CD4-positive, alpha-beta T cell (primary cell): ENCODE measurements at regions not wholly inside any gene's neighbourhood (a gene's known extent, or its start where the extent isn't known, plus 50 kb on each side); places are given as distances from the start of the nearest gene placed in this dataset.

ENCODE experiments used
- ATAC-seq: fragments of 200-7000 bp; cut with Tn5 transposase; one replicate; pipeline ENCODE4 v1.10.0; 2022; ENCODE audit warnings: mild to moderate bottlenecking; ENCODE audit not compliant: poor library complexity
- CTCF ChIA-PET: fragments of 350-600 bp; sonication (Branson Sonifier 250); formaldehyde crosslinking; loops from one replicate; lab custom pipeline; 2021; ENCODE audit warnings: antibody characterized with exemption, inconsistent platforms; lab: Charles Lee
- POLR2A ChIA-PET: fragments of 350-600 bp; sonication (Branson Sonifier 250); formaldehyde crosslinking; loops from one replicate; lab custom pipeline; 2021; ENCODE audit warnings: antibody characterized with exemption, inconsistent platforms; lab: Charles Lee
- DNase-seq, 14 experiments: peaks; one replicate each; pipeline ENCODE4 v3.0.0-alpha.2; 2013 to 2020; ENCODE audit warnings: mixed read lengths in 2 of 14
- H3K27ac ChIP-seq, 2 donors: one replicate each; pipeline versions ENCODE4 v1.5.1 to v1.7.0; 2013; ENCODE audit warnings: low read length in 2 of 2, low read depth in 1 of 2, mild to moderate bottlenecking in 1 of 2
- H3K27me3 ChIP-seq, 2 experiments: 1 replicate in 1 of 2; 2 replicates in 1 of 2; pipeline versions ENCODE4 v1.6.1 to v1.7.0; 2013; ENCODE audit warnings: low read length in 2 of 2, control low read depth in 1 of 2, mild to moderate bottlenecking in 1 of 2, moderate library complexity in 1 of 2; ENCODE audit not compliant: insufficient read depth in 2 of 2, control insufficient read depth in 1 of 2
- H3K36me3 ChIP-seq: one replicate; pipeline ENCODE4 v1.6.1; 2013; ENCODE audit warnings: low read length, control low read depth; ENCODE audit not compliant: insufficient read depth
- H3K4me1 ChIP-seq: one replicate; pipeline ENCODE4 v1.6.1; 2013; ENCODE audit warnings: low read length, control low read depth; ENCODE audit not compliant: insufficient read depth
- H3K4me3 ChIP-seq: one replicate; pipeline ENCODE4 v1.5.1; 2013; ENCODE audit warnings: mild to moderate bottlenecking, low read length, moderate library complexity
- H3K9me3 ChIP-seq, 2 experiments: 1 replicate in 1 of 2; 2 replicates in 1 of 2; pipeline versions ENCODE4 v1.6.1 to v1.7.0; 2013; ENCODE audit warnings: low read length in 2 of 2, mild to moderate bottlenecking in 2 of 2, control low read depth in 1 of 2, moderate library complexity in 1 of 2; ENCODE audit not compliant: control insufficient read depth in 1 of 2, insufficient read depth in 1 of 2
- H3K27ac Mint-ChIP-seq: one replicate; pipeline ENCODE4 v1.8.0; 2020; ENCODE audit warnings: mixed read lengths
- H3K27me3 Mint-ChIP-seq: one replicate; pipeline ENCODE4 v1.8.0; 2021; ENCODE audit warnings: mixed read lengths
- H3K36me3 Mint-ChIP-seq: one replicate; pipeline ENCODE4 v1.8.0; 2021; ENCODE audit warnings: low read depth, mixed read lengths
- H3K4me1 Mint-ChIP-seq: one replicate; pipeline ENCODE4 v1.8.0; 2021; ENCODE audit warnings: low read depth, mixed read lengths
- H3K4me3 Mint-ChIP-seq: one replicate; pipeline ENCODE4 v1.8.0; 2020; ENCODE audit warnings: mild to moderate bottlenecking, mixed read lengths
- H3K9me3 Mint-ChIP-seq: one replicate; pipeline ENCODE4 v1.8.0; 2020; ENCODE audit warnings: mixed read lengths
- intact Hi-C, 2 experiments: fragments of 100-400 bp; cut with DNase I in 1 of 2; cut with micrococcal nuclease in 1 of 2; formaldehyde crosslinking; loops; one replicate each; pipeline versions ENCODE4 v1.15.1 to v1.9.0; 2023 to 2025; cut with DNase I, micrococcal nuclease
- TF ChIP-seq, protein P1 (sequence below): fragments of 200-600 bp; IDR thresholded peaks from one replicate; pipeline ENCODE4 v1.8.0; 2022; ENCODE audit warnings: antibody characterized with exemption, mild to moderate bottlenecking

DNA sequence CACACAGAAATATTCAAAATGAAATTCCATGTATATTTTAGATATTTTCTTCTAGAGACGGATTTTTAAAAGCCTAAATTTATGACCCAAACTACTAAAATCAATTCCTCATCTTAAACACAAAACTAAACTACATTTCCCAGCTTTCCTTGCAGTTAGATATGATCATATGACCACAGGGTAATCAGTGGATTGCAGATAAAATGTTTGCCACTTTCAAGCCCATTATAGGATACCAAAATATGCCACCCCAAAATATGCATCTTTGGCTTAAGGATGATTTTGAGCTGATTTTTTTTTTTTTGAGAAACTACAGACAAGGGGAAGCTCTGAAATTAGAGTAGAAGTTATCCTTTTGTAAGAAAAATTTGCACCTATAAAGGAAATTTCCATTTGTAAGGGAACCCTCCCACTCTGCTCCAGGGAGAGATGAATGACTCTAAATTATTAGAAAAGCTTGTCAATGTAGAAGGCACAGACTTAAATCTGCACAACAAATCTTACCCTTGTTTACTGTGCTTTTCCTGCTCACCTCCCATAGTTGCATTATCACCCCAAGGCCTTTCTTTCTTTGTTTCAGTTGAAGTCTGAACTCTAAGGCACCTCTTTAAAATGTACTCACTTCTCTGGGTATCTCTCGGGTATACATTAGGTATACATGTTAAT, 503.0 kb downstream of the PDHA2 start:
- Mint-ChIP-seq H3K4me1 (no peaks in the 10 kb centered on the region), H3K9me3 (peaks cover 2% of the 10 kb centered on the region), H3K4me3 (no peak overlapping the region), H3K27me3 (no peaks in the 10 kb centered on the region), H3K36me3 (no peaks in the 10 kb centered on the region), H3K27ac (no peak overlapping the region)
- no peaks in the 10 kb centered on the region for H3K36me3 ChIP-seq
- intact Hi-C loops, result no loop called here
- no peak overlapping the region for H3K27ac ChIP-seq
- DNase-seq (no peak), ATAC-seq (no peak)
- CTCF ChIA-PET, result no interaction called here
- POLR2A ChIA-PET, result no interaction called here
- H3K4me3 ChIP-seq, result no peak overlapping the region
- H3K9me3 ChIP-seq, result no peaks in the 10 kb centered on the region
- no peaks in the 10 kb centered on the region for H3K27me3 ChIP-seq
- TF ChIP-seq, protein P1, sequence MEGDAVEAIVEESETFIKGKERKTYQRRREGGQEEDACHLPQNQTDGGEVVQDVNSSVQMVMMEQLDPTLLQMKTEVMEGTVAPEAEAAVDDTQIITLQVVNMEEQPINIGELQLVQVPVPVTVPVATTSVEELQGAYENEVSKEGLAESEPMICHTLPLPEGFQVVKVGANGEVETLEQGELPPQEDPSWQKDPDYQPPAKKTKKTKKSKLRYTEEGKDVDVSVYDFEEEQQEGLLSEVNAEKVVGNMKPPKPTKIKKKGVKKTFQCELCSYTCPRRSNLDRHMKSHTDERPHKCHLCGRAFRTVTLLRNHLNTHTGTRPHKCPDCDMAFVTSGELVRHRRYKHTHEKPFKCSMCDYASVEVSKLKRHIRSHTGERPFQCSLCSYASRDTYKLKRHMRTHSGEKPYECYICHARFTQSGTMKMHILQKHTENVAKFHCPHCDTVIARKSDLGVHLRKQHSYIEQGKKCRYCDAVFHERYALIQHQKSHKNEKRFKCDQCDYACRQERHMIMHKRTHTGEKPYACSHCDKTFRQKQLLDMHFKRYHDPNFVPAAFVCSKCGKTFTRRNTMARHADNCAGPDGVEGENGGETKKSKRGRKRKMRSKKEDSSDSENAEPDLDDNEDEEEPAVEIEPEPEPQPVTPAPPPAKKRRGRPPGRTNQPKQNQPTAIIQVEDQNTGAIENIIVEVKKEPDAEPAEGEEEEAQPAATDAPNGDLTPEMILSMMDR, result no peak
- no peaks in the 10 kb centered on the region for H3K4me1 ChIP-seq

DNA sequence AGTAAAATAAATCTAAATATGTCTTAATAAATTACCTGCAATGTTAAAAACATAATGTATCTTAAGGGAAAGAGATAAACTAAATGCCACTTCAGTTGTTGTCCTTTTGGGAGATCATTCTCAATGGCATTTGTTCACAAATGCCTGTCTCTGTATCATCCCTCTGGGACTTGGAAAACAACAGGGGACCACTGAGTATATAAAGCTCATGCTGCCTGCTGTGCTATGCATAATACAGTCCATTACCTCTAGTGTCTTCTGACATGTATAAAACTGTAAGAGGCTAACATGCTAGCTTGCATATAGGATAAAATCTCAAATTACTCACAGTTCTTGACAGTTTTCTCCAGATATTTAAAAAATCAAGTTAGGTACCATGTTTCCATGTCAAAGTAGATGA, 503.9 kb downstream of the PDHA2 start:
- TF ChIP-seq, protein P1, result no peak
- ATAC-seq, result no peak

DNA sequence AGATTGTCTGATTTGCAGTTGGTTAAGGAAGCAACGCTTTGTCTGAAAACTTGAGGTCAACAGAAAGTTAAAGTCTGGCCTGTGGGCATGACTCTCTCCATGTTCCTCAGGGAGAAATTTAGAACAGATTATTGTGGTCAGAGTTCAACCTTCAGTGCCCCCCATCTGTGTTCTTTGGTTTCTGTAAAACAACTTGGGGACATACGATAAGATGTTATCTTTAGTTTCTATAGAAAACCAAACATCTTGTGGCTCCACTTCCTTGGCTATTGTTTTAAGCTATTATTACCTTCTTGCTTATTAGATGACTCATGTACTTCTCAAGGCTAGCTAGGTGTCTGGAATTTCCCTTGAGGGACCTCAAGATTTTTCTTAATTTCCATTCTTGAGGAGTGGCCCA, 507.7 kb downstream of the PDHA2 start:
- intact Hi-C loops, result no loop called here
- H3K4me1 Mint-ChIP-seq, result no peaks in the 10 kb centered on the region

More for the DNA sequence above, 503.9 kb downstream of the PDHA2 start:
- no peaks in the 10 kb centered on the region for H3K9me3 ChIP-seq
- no peaks in the 10 kb centered on the region for H3K36me3 ChIP-seq
- H3K27me3 ChIP-seq, result no peaks in the 10 kb centered on the region
- Mint-ChIP-seq H3K36me3 (no peaks in the 10 kb centered on the region), H3K4me3 (no peak overlapping the region), H3K9me3 (peaks cover 2% of the 10 kb centered on the region), H3K4me1 (no peaks in the 10 kb centered on the region), H3K27ac (no peak overlapping the region), H3K27me3 (no peaks in the 10 kb centered on the region)
- CTCF ChIA-PET, result no interaction called here
- POLR2A ChIA-PET, result no interaction called here
- no peak for DNase-seq
- no peak overlapping the region for H3K27ac ChIP-seq
- intact Hi-C loops, result no loop called here
- H3K4me3 ChIP-seq, result no peak overlapping the region
- H3K4me1 ChIP-seq, result no peaks in the 10 kb centered on the region

More for the DNA sequence above, 507.7 kb downstream of the PDHA2 start:
- Mint-ChIP-seq H3K9me3 (no peaks in the 10 kb centered on the region), H3K27ac (no peak overlapping the region), H3K36me3 (no peaks in the 10 kb centered on the region), H3K27me3 (no peaks in the 10 kb centered on the region), H3K4me3 (no peak overlapping the region)
- POLR2A ChIA-PET, result no interaction called here
- H3K27ac ChIP-seq, result no peak overlapping the region
- no peak overlapping the region for H3K4me3 ChIP-seq
- no peaks in the 10 kb centered on the region for H3K4me1 ChIP-seq
- H3K27me3 ChIP-seq, result no peaks in the 10 kb centered on the region
- CTCF ChIA-PET, result no interaction called here
- no peak for ATAC-seq
- H3K9me3 ChIP-seq, result no peaks in the 10 kb centered on the region
- no peak for DNase-seq
- TF ChIP-seq, protein P1, result no peak
- no peaks in the 10 kb centered on the region for H3K36me3 ChIP-seq
